H1 (cell line): ENCODE measurements at regions not wholly inside any gene's neighbourhood (a gene's known extent, or its start where the extent isn't known, plus 50 kb on each side); places are given as distances from the start of the nearest gene placed in this dataset.

Source experiments
- CTCF ChIA-PET: fragments of 300-600 bp; sonication (Branson Sonifier 250); formaldehyde crosslinking; loops from one replicate; lab custom pipeline; 2021; ENCODE audit not compliant: partially characterized antibody; lab: Charles Lee
- POLR2A ChIA-PET: fragments of 300-600 bp; sonication (Branson Sonifier 250); formaldehyde crosslinking; loops from one replicate; lab custom pipeline; 2021; ENCODE audit warnings: inconsistent platforms; ENCODE audit not compliant: partially characterized antibody; lab: Charles Lee
- DNase-seq, 2 experiments: peaks; one replicate each; pipeline versions ENCODE4 v3.0.0 to v3.0.0-alpha.2; 2010 to 2022; ENCODE audit warnings: low spot score in 2 of 2, low read depth in 1 of 2, mixed read lengths in 1 of 2
- FAIRE-seq: peaks from 2 replicates; lab custom pipeline; 2011; peaks lifted over from hg19 to GRCh38; lab: Jason Lieb, UNC
- H2AFZ ChIP-seq: 2 replicates; pipeline ENCODE4 v1.8.1; 2012; ENCODE audit warnings: low read length, inconsistent platforms
- H2AK5ac ChIP-seq: 2 replicates; pipeline ENCODE4 v1.6.1; 2013; ENCODE audit warnings: low read depth, low read length
- H2BK120ac ChIP-seq: replicated peaks from 2 replicates; pipeline ENCODE3; 2013; ENCODE audit warnings: low read depth, low read length, inconsistent platforms
- H2BK12ac ChIP-seq: 2 replicates; pipeline ENCODE4 v1.6.1; 2013; ENCODE audit warnings: low read depth, low read length
- H2BK15ac ChIP-seq: 2 replicates; pipeline ENCODE4 v1.6.1; 2013; ENCODE audit warnings: low read length
- H2BK20ac ChIP-seq: 2 replicates; pipeline ENCODE4 v1.6.1; 2013; ENCODE audit warnings: low read length
- H2BK5ac ChIP-seq: 2 replicates; pipeline ENCODE4 v1.6.1; 2013; ENCODE audit warnings: low read depth, low read length
- H3K14ac ChIP-seq: 2 replicates; pipeline ENCODE4 v1.6.1; 2013; ENCODE audit warnings: inconsistent platforms; ENCODE audit not compliant: insufficient read length
- H3K18ac ChIP-seq: 2 replicates; pipeline ENCODE4 v1.6.1; 2013; ENCODE audit warnings: low read length; ENCODE audit errors: extremely low read depth
- H3K23ac ChIP-seq: 2 replicates; pipeline ENCODE4 v1.6.1; 2013; ENCODE audit warnings: inconsistent platforms; ENCODE audit not compliant: insufficient read length
- H3K23me2 ChIP-seq: 2 replicates; pipeline ENCODE4 v1.6.1; 2013; ENCODE audit warnings: low read depth, low read length
- H3K27ac ChIP-seq: 2 replicates; pipeline ENCODE4 v1.6.1; 2011; ENCODE audit warnings: low read depth, low read length, inconsistent platforms
- H3K27me3 ChIP-seq, 4 experiments: replicated peaks in 1 of 4; 1 replicate in 1 of 4; 2 replicates in 3 of 4; pipeline versions ENCODE4 v1.6.1 to v1.8.1; 2011 to 2013; ENCODE audit warnings: low read length in 3 of 4, mild to moderate bottlenecking in 3 of 4, inconsistent platforms in 2 of 4, mixed read lengths in 2 of 4, moderate library complexity in 1 of 4; ENCODE audit not compliant: control insufficient read depth in 3 of 4, insufficient read depth in 3 of 4; ENCODE audit errors: extremely low read depth in 1 of 4
- H3K36me3 ChIP-seq, 4 experiments: 2 replicates each; pipeline versions ENCODE4 v1.6.1 to v1.8.1; 2011 to 2013; ENCODE audit warnings: mild to moderate bottlenecking in 4 of 4, low read length in 3 of 4, moderate library complexity in 2 of 4, control low read depth in 1 of 4, inconsistent platforms in 1 of 4; ENCODE audit not compliant: insufficient read depth in 4 of 4, control insufficient read depth in 2 of 4
- H3K4ac ChIP-seq: replicated peaks from 2 replicates; pipeline ENCODE3; 2013; ENCODE audit warnings: low read length, low read depth, mixed read lengths, inconsistent platforms; ENCODE audit not compliant: insufficient read length
- H3K4me1 ChIP-seq, 4 experiments: replicated peaks in 1 of 4; 1 replicate in 1 of 4; 2 replicates in 3 of 4; pipeline versions ENCODE4 v1.6.1 to v1.8.1; 2011 to 2013; ENCODE audit warnings: low read length in 3 of 4, inconsistent platforms in 2 of 4, mixed read lengths in 1 of 4; ENCODE audit not compliant: insufficient read depth in 4 of 4, control insufficient read depth in 3 of 4
- H3K4me2 ChIP-seq, 2 experiments: 2 replicates each; pipeline versions ENCODE4 v1.6.1 to v1.8.1; 2011 to 2013; ENCODE audit warnings: low read depth in 2 of 2, low read length in 2 of 2, control low read depth in 1 of 2, inconsistent platforms in 1 of 2, mild to moderate bottlenecking in 1 of 2; ENCODE audit not compliant: insufficient read depth in 1 of 2
- H3K4me3 ChIP-seq, 4 experiments: fragments of 200-600, 300-600 bp in 1 of 4; sonication (generic), shearing (Covaris generic), sonication (Bioruptor Twin) in 1 of 4; 2 replicates each; pipeline versions ENCODE4 v1.5.1 to v1.8.1; 2011 to 2016; ENCODE audit warnings: low read length in 4 of 4, low read depth in 3 of 4, control low read depth in 2 of 4, inconsistent platforms in 2 of 4, mild to moderate bottlenecking in 2 of 4, mixed read lengths in 1 of 4, moderate library complexity in 1 of 4; ENCODE audit not compliant: insufficient read depth in 2 of 4; ENCODE audit errors: extremely low read depth in 1 of 4
- H3K56ac ChIP-seq: replicated peaks from 2 replicates; pipeline ENCODE3; 2013; ENCODE audit warnings: low read depth, mild to moderate bottlenecking, mixed read lengths, low read length, inconsistent platforms; ENCODE audit not compliant: insufficient read length
- H3K79me1 ChIP-seq: 2 replicates; pipeline ENCODE4 v1.6.1; 2013; ENCODE audit warnings: low read depth, low read length, control low read depth
- H3K79me2 ChIP-seq, 2 experiments: 2 replicates each; pipeline versions ENCODE4 v1.6.1 to v1.8.1; 2012 to 2013; ENCODE audit warnings: low read length in 2 of 2, mild to moderate bottlenecking in 2 of 2, inconsistent platforms in 1 of 2; ENCODE audit not compliant: insufficient read depth in 2 of 2, control insufficient read depth in 1 of 2
- H3K9ac ChIP-seq, 4 experiments: replicated peaks in 1 of 4; 1 replicate in 1 of 4; 2 replicates in 3 of 4; pipeline versions ENCODE4 v1.6.1 to v1.8.1; 2011 to 2013; ENCODE audit warnings: low read depth in 3 of 4, low read length in 3 of 4, control low read depth in 2 of 4, mild to moderate bottlenecking in 2 of 4, moderate library complexity in 2 of 4, inconsistent platforms in 1 of 4; ENCODE audit errors: extremely low read depth in 1 of 4
- H3K9me3 ChIP-seq, 2 experiments: 2 replicates each; pipeline versions ENCODE4 v1.6.1 to v1.8.1; 2012 to 2013; ENCODE audit warnings: mild to moderate bottlenecking in 2 of 2, moderate library complexity in 2 of 2, control low read depth in 1 of 2, inconsistent platforms in 1 of 2, low read depth in 1 of 2, low read length in 1 of 2, mixed read lengths in 1 of 2; ENCODE audit not compliant: insufficient read depth in 2 of 2
- H4K20me1 ChIP-seq, 2 experiments: replicated peaks in 1 of 2; 2 replicates each; pipeline versions ENCODE3 to v1.8.1; 2011 to 2013; ENCODE audit warnings: inconsistent platforms in 2 of 2, low read length in 2 of 2, mild to moderate bottlenecking in 1 of 2; ENCODE audit not compliant: insufficient read depth in 2 of 2, control insufficient read depth in 1 of 2
- H4K5ac ChIP-seq: 2 replicates; pipeline ENCODE4 v1.6.1; 2013; ENCODE audit warnings: low read length, low read depth, mixed read lengths, inconsistent platforms; ENCODE audit not compliant: insufficient read length
- H4K8ac ChIP-seq: 2 replicates; pipeline ENCODE4 v1.8.0; 2013; ENCODE audit warnings: mild to moderate bottlenecking, moderate library complexity, low read length, inconsistent platforms; ENCODE audit not compliant: insufficient read depth; ENCODE audit errors: extremely low read depth
- H4K91ac ChIP-seq: replicated peaks from 2 replicates; pipeline ENCODE3; 2013; ENCODE audit warnings: low read length, mixed read lengths, inconsistent platforms; ENCODE audit not compliant: insufficient read length
- CEBPB ChIP-seq: IDR thresholded peaks from 2 replicates; pipeline ENCODE4 v1.6.1; 2012; ENCODE audit warnings: low read depth, low read length
- EP300 ChIP-seq, 2 experiments: IDR thresholded peaks; 1 replicate in 1 of 2; 2 replicates in 1 of 2; pipeline ENCODE4 v1.6.1; 2011 to 2012; ENCODE audit warnings: low read depth in 2 of 2, low read length in 2 of 2, mild to moderate bottlenecking in 2 of 2, borderline replicate concordance in 1 of 2, inconsistent platforms in 1 of 2, moderate library complexity in 1 of 2
- FOSL1 ChIP-seq: IDR thresholded peaks from 2 replicates; pipeline ENCODE4 v1.6.1; 2011; ENCODE audit warnings: mild to moderate bottlenecking, low read depth, low read length, moderate library complexity; ENCODE audit not compliant: insufficient read depth
- PHF8 ChIP-seq: fragments of 200-600 bp; sonication (generic); conservative IDR thresholded peaks from 2 replicates; pipeline ENCODE4 v1.7.1; 2012; ENCODE audit warnings: low read depth, mild to moderate bottlenecking, inconsistent platforms, low read length, moderate library complexity
- POU5F1 ChIP-seq: IDR thresholded peaks from 2 replicates; pipeline ENCODE4 v1.6.1; 2011; ENCODE audit warnings: low read depth, mild to moderate bottlenecking, low read length, moderate library complexity
- TAF7 ChIP-seq: optimal IDR thresholded peaks from 2 replicates; pipeline ENCODE3; 2011; ENCODE audit warnings: low read depth, mild to moderate bottlenecking, inconsistent platforms, low read length, moderate library complexity, borderline replicate concordance
- TBP ChIP-seq: IDR thresholded peaks from 2 replicates; pipeline ENCODE4 v1.6.1; 2011; ENCODE audit warnings: low read depth, low read length, improper control_type of control experiment
- WGBS, 2 experiments: shearing (Covaris generic) in 1 of 2; methylation state at CpG; one replicate each; pipeline versions ENCODE4 v1.1.6 to v1.1.7; 2013 to 2015; ENCODE audit warnings: low lambda C conversion rate in 2 of 2, mixed read lengths in 2 of 2, inconsistent platforms in 1 of 2, low coverage in 1 of 2, missing lambda C conversion rate in 1 of 2; ENCODE audit not compliant: insufficient replicate concordance in 2 of 2, insufficient coverage in 1 of 2, insufficient read length in 1 of 2; ENCODE audit errors: extremely low coverage in 1 of 2, missing lambda C conversion rate in 1 of 2; 5-methylcytosine and 5-hydroxymethylcytosine counted together

DNA sequence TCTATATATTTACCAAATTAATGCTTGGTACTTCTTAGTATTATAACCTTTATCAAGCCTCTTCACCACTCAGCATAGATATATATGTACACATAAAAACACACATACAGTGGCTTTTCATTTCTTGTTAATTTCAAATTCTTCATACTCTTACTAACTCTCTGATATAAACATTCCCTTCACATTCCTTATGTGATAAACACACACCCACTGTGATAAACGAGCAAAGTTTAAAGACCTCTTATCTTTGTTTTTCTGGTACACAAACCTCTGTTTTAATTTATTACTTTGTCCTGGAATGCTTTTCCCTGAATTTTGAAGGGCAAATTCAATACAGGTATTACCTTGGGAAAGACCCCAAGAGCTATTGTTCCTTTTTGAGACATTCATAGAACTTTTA, 379.1 kb upstream of the TMPRSS15 start:
- no peaks in the 10 kb centered on the region for H3K27me3 ChIP-seq
- H3K18ac ChIP-seq: no peak overlapping the region
- H3K23me2 ChIP-seq: no peaks in the 10 kb centered on the region
- H3K9ac ChIP-seq: no peak overlapping the region
- no peak overlapping the region for H2BK12ac ChIP-seq
- no peak overlapping the region for H3K27ac ChIP-seq
- no peaks in the 10 kb centered on the region for H3K36me3 ChIP-seq
- H3K9me3 ChIP-seq: no peaks in the 10 kb centered on the region
- no peak overlapping the region for H4K5ac ChIP-seq
- TF ChIP-seq POU5F1 (no peak), TBP (no peak), PHF8 (no peak), FOSL1 (no peak), EP300 (IDR thresholded peaks at IDR 0.05; ENCODE audit: borderline replicate concordance in 1 of 2, low read depth in 2 of 2, low read length in 2 of 2) (no peak), TAF7 (no peak), CEBPB (no peak)
- no peaks in the 10 kb centered on the region for H3K4me1 ChIP-seq
- POLR2A ChIA-PET: no interaction called here
- no peak overlapping the region for H3K4ac ChIP-seq
- CTCF ChIA-PET: no interaction called here
- H4K91ac ChIP-seq: no peak overlapping the region
- no peak overlapping the region for H3K4me2 ChIP-seq
- no peak overlapping the region for H2BK120ac ChIP-seq
- H2BK15ac ChIP-seq: no peak overlapping the region
- no peak overlapping the region for H2AK5ac ChIP-seq
- WGBS, 2 experiments: 95% methylated on average over 1 of the region's 1 CpG; no CpG with 5 or more reads in 1 of the 2 experiments
- no peak overlapping the region for H3K14ac ChIP-seq
- no peak overlapping the region for H2AFZ ChIP-seq
- no peak overlapping the region for H3K56ac ChIP-seq
- H4K20me1 ChIP-seq: no peaks in the 10 kb centered on the region
- no peak overlapping the region for H2BK20ac ChIP-seq
- no peak overlapping the region for H2BK5ac ChIP-seq
- H3K79me2 ChIP-seq: no peaks in the 10 kb centered on the region
- no peak overlapping the region for H4K8ac ChIP-seq
- H3K79me1 ChIP-seq: no peaks in the 10 kb centered on the region
- no peak overlapping the region for H3K23ac ChIP-seq
- no peak for FAIRE-seq
- no peak overlapping the region for H3K4me3 ChIP-seq
- no peak for DNase-seq
